ENCODE measurements at regions not wholly inside any gene's neighbourhood (a gene's known extent, or its start where the extent isn't known, plus 50 kb on each side); places are given as distances from the start of the nearest gene placed in this dataset.
"Not testable (repeated sequence)": the region's sequence is repeated elsewhere in the genome, so short reads cannot be mapped to it uniquely, and the experiment has no call there.

DNA sequence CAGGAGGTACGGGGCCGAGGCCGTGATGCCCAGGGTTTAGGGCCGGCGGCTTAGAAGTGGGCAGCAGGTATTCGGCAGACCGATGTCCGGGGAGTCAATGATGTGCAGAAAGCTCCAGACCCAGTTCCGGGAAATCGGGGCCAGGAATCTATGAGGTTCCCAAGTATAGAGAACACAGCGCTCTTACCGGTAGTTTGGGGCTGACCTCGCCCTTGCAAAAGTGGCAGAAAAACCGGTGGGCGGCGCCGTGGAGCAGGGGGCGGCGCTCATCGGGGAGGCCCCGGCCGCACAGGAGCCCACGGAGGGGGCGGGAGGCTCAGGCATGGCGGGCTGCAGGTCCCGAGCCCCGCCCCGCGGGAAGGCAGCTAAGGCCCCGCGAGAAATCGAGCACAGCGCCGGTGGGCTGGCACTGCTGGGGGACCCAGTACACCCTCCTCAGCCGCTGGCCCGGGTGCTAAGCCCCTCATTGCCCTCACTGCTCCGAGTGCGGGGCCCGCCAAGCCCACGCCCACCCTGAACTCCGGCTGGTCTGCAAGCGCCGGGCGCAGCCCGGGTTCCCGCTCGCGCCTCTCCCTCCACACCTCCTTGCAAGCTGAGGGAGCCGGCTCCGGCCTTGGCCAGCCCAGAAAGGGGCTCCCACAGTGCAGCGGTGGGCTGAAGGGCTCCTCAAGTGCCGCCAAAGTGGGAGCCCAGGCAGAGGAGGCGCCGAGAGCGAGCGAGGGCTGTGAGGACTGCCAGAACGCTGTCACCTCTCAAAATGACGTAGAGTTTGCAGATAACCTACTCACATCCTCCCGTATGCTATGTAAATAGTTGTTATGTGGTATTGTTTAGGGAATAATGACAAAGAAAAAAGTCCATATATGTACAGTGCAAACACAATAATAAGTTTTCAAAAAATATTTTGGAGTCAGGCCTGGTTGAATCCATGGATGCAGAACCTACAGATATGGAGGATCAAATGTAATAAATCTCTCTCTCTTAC, 80.6 kb upstream of the NBPF20 start:
- TF ChIP-seq, protein P1, sequence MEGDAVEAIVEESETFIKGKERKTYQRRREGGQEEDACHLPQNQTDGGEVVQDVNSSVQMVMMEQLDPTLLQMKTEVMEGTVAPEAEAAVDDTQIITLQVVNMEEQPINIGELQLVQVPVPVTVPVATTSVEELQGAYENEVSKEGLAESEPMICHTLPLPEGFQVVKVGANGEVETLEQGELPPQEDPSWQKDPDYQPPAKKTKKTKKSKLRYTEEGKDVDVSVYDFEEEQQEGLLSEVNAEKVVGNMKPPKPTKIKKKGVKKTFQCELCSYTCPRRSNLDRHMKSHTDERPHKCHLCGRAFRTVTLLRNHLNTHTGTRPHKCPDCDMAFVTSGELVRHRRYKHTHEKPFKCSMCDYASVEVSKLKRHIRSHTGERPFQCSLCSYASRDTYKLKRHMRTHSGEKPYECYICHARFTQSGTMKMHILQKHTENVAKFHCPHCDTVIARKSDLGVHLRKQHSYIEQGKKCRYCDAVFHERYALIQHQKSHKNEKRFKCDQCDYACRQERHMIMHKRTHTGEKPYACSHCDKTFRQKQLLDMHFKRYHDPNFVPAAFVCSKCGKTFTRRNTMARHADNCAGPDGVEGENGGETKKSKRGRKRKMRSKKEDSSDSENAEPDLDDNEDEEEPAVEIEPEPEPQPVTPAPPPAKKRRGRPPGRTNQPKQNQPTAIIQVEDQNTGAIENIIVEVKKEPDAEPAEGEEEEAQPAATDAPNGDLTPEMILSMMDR (IDR thresholded peaks at IDR 0.05), result not testable (repeated sequence)
- TF ChIP-seq EZH2, EZH2phosphoT487 (IDR thresholded peaks at IDR 0.05): not testable (repeated sequence)

Data from neural progenitor cell (in vitro differentiated cells).